ENCODE measurements at regions not wholly inside any gene's neighbourhood (a gene's known extent, or its start where the extent isn't known, plus 50 kb on each side); places are given as distances from the start of the nearest gene placed in this dataset.

- in situ Hi-C loops (cut with HindIII; ENCODE audit: low pct_unique_long_range_greater_than_20kb, low sequenced_read_pairs) = no loop called here
- TF ChIP-seq JUND (IDR thresholded peaks at IDR 0.05; ENCODE audit: low read depth) = no peak
- DNase-seq (ENCODE audit: low read depth in 1 of 2, low spot score in 1 of 2) = no peak
Observed at GRCh38 chr4:178899084-178899483, 1456.8 kb upstream of the AGA start.

DNA sequence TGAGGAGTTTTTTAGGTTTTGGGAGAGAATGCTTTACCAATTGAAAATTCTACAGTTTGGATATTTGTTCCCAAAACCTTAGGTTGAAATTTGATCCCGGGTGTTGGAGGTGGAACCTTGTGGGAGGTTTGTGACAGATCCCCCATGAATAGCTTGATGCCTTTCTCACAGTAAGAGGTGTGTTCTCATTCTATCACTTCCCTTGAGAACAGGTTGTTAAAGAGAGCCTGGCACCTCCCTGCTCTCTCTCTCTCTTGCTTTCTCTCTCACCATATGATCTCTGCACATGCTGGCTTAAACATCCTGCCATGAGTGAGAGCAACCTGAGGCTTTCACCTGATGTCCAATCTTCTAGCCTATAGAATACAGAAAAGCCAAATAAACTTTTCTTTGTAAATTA is 1475.5 kb upstream of the AGA start:
- TF ChIP-seq JUND (IDR thresholded peaks at IDR 0.05; ENCODE audit: low read depth) = no peak
- in situ Hi-C loops (cut with HindIII; ENCODE audit: low pct_unique_long_range_greater_than_20kb, low sequenced_read_pairs) = no loop called here
- DNase-seq (ENCODE audit: low read depth in 1 of 2, low spot score in 1 of 2) = no peak

GRCh38 chr4:178937130-178937529 is 1494.9 kb upstream of the AGA start:
- no peak for DNase-seq (ENCODE audit: low read depth in 1 of 2, low spot score in 1 of 2)
- no peak for TF ChIP-seq JUND (IDR thresholded peaks at IDR 0.05; ENCODE audit: low read depth)

DNA sequence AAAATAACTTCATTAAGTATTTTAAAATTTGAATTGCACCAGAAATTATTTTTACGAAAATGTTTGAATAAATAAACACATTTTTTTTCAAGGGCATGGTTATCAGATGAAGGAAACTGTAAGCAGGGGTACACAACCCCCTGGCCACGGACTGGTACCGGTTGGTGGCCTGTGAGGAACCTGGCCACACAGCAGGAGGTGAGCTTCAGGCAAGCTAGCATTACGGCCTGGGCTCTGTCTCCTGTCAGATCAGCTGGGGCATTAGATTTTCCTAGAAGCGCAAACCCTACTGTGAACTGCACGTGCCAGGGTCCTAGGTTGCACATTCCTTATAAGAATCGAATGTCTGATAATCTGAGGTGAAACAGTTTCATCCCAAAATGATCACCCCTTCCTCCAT is 1499.7 kb upstream of the AGA start:
- TF ChIP-seq JUND (IDR thresholded peaks at IDR 0.05; ENCODE audit: low read depth) = no peak
- DNase-seq (ENCODE audit: low read depth in 1 of 2, low spot score in 1 of 2) = no peak
- in situ Hi-C loops (cut with HindIII; ENCODE audit: low pct_unique_long_range_greater_than_20kb, low sequenced_read_pairs) = no loop called here

More at GRCh38 chr4:178937130-178937529, 1494.9 kb upstream of the AGA start:
- in situ Hi-C loops (cut with HindIII; ENCODE audit: low pct_unique_long_range_greater_than_20kb, low sequenced_read_pairs) = no loop called here

DNA sequence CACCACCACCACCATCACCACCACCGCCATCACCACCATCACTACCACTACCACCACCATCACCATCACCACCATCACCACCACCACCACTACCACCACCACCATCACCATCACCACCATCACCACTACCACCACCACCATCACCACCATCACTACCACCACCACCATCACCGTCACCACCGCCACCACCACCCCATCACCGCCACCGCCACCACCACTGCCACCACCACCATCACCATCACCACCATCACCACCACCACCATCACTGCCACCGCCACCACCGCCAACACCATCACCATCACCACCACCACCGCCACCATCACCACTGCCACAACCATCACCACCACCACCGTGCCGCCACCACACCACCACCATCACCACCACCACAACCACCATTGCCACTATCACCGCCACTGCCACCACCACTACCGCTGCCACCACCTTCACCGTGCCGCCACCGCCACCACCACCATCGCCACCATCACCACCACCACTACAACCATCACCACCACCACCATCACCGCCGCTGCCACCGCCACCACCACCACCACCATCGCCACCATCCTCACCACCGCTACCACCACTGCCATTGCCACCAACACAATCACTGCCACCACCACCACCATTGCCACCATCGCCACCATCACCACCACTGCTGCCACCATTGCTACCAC is 1511.3 kb upstream of the AGA start:
- DNase-seq (ENCODE audit: low read depth in 1 of 2, low spot score in 1 of 2) = no peak
- no peak for TF ChIP-seq JUND (IDR thresholded peaks at IDR 0.05; ENCODE audit: low read depth)
- in situ Hi-C loops (cut with HindIII; ENCODE audit: low pct_unique_long_range_greater_than_20kb, low sequenced_read_pairs) = no loop called here

DNA sequence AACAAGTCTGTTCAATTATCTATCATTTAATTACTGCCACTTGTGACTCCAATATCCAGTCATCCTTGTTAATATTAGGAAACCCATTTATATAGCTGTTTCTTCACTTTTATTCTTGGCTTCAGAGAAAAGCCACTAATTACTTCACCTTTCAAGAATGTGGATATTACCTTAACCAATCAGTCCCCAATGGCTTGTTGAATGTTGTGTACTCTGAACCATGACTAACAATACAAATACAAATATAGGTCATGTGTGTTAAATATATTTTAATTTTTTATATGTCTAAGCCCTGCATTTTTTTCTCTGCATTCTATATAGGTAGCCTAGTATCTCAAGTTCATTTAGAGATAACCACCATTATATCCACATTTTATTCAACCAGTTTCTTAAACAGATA is 1513.4 kb upstream of the AGA start:
- no peak for DNase-seq (ENCODE audit: low read depth in 1 of 2, low spot score in 1 of 2)
- in situ Hi-C loops (cut with HindIII; ENCODE audit: low pct_unique_long_range_greater_than_20kb, low sequenced_read_pairs) = no loop called here
- no peak for TF ChIP-seq JUND (IDR thresholded peaks at IDR 0.05; ENCODE audit: low read depth)

GRCh38 chr4:178958725-178959440 is 1516.6 kb upstream of the AGA start:
- in situ Hi-C loops (cut with HindIII; ENCODE audit: low pct_unique_long_range_greater_than_20kb, low sequenced_read_pairs) = no loop called here
- no peak for DNase-seq (ENCODE audit: low read depth in 1 of 2, low spot score in 1 of 2)
- TF ChIP-seq JUND (IDR thresholded peaks at IDR 0.05; ENCODE audit: low read depth) = no peak

GRCh38 chr4:178963446-178964045 is 1521.3 kb upstream of the AGA start:
- in situ Hi-C loops (cut with HindIII; ENCODE audit: low pct_unique_long_range_greater_than_20kb, low sequenced_read_pairs) = no loop called here
- DNase-seq (ENCODE audit: low read depth in 1 of 2, low spot score in 1 of 2) = no peak
- TF ChIP-seq JUND (IDR thresholded peaks at IDR 0.05; ENCODE audit: low read depth) = no peak

DNA sequence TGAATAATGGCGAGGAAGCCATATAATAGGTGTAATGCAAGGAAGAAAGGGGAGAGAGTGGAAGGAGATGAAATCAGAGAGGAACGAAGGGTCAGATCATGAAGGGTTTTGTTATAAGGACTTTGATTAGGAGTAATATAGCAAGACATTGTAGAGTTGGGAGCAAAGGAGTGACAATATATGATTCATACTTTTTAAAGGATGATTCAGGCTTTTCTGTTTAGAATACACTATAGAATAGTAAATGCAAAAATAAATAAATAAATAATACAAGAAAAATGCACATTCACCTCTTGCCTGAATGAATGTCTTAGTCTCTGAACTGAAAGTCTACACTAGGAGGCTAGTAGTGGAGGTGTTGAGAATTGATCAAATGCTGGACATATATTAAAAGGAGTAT is 1524.4 kb upstream of the AGA start:
- no peak for DNase-seq (ENCODE audit: low read depth in 1 of 2, low spot score in 1 of 2)
- in situ Hi-C loops (cut with HindIII; ENCODE audit: low pct_unique_long_range_greater_than_20kb, low sequenced_read_pairs) = no loop called here
- no peak for TF ChIP-seq JUND (IDR thresholded peaks at IDR 0.05; ENCODE audit: low read depth)

GRCh38 chr4:178970433-178971140 is 1528.3 kb upstream of the AGA start:
- DNase-seq (ENCODE audit: low read depth in 1 of 2, low spot score in 1 of 2) = no peak
- TF ChIP-seq JUND (IDR thresholded peaks at IDR 0.05; ENCODE audit: low read depth) = no peak
- in situ Hi-C loops (cut with HindIII; ENCODE audit: low pct_unique_long_range_greater_than_20kb, low sequenced_read_pairs) = no loop called here

DNA sequence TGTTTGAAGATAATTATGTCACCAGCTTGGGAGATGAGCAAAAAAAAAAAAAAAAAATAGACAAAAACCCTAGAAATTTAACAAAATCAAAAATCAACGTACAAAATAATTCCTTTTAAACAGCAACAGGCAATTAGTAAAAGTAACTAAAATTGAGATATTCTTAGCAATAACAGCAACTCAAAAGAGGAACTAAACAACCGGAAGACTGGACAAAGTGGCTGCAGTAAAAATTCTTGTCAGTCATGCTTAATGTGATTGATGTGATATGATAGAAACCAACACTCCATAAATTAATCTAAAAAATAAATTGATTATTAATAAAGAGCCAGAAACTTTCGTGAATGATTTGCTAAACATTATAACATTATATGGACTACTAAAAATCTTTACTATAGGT is 1534.6 kb upstream of the AGA start:
- in situ Hi-C loops (cut with HindIII; ENCODE audit: low pct_unique_long_range_greater_than_20kb, low sequenced_read_pairs) = no loop called here
- DNase-seq (ENCODE audit: low read depth in 1 of 2, low spot score in 1 of 2) = no peak
- no peak for TF ChIP-seq JUND (IDR thresholded peaks at IDR 0.05; ENCODE audit: low read depth)

DNA sequence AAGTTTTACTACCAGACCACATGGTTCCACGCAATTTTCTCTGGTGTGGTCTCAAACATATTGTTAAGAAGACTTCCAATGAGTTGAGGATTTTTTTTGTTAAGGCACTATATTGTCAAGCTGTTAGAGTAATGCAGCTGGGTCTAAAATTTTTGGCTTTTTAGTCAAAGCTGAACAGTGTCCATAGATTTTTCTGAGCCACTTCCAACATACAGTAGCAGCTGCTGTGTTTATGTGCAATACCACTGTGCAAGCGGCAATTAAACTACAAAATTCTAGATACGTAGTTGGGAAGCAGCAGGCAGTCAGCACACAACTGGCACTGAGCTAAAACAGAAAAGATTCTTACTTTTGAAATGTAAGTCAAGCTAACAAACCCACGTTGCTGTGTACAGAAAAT is 1551.1 kb upstream of the AGA start:
- in situ Hi-C loops (cut with HindIII; ENCODE audit: low pct_unique_long_range_greater_than_20kb, low sequenced_read_pairs) = no loop called here
- no peak for TF ChIP-seq JUND (IDR thresholded peaks at IDR 0.05; ENCODE audit: low read depth)
- no peak for DNase-seq (ENCODE audit: low read depth in 1 of 2, low spot score in 1 of 2)

- in situ Hi-C loops (cut with HindIII; ENCODE audit: low pct_unique_long_range_greater_than_20kb, low sequenced_read_pairs) = no loop called here
- no peak for TF ChIP-seq JUND (IDR thresholded peaks at IDR 0.05; ENCODE audit: low read depth)
- DNase-seq (ENCODE audit: low read depth in 1 of 2, low spot score in 1 of 2) = no peak
Observed at GRCh38 chr4:179001918-179002317, 1559.7 kb upstream of the AGA start.
